Fibroblast of lung (primary cell): ENCODE measurements at regions not wholly inside any gene's neighbourhood (a gene's known extent, or its start where the extent isn't known, plus 50 kb on each side); places are given as distances from the start of the nearest gene placed in this dataset.

Source experiments
- CTCF ChIP-seq, 2 donors: IDR thresholded peaks in 1 of 2; conservative IDR thresholded peaks in 1 of 2; 1 replicate in 1 of 2; 2 replicates in 1 of 2; pipeline ENCODE4 v1.5.1; 2011 to 2012; ENCODE audit warnings: low read length in 2 of 2, control low read depth in 1 of 2, inconsistent platforms in 1 of 2, low read depth in 1 of 2, mild to moderate bottlenecking in 1 of 2
- EZH2 ChIP-seq: IDR thresholded peaks from 2 replicates; pipeline ENCODE4 v1.5.1; 2012; ENCODE audit warnings: low read length, control low read depth, mild to moderate bottlenecking; ENCODE audit errors: missing control alignments

GRCh38 chr5:32989815-32990214, 278.7 kb downstream of the NPR3 start:
- TF ChIP-seq CTCF (conservative IDR thresholded peaks at IDR 0.05 in 1 of 2, IDR thresholded peaks at IDR 0.05 in 1 of 2; ENCODE audit: low read depth in 1 of 2, low read length in 2 of 2) (no peak), EZH2 (no peak)
